Kidney epithelial cell (primary cell): ENCODE measurements at regions not wholly inside any gene's neighbourhood (a gene's known extent, or its start where the extent isn't known, plus 50 kb on each side); places are given as distances from the start of the nearest gene placed in this dataset.

Experiments
- DNase-seq: peaks from one replicate; pipeline ENCODE4 v3.0.0-alpha.2; 2010; ENCODE audit warnings: low read depth
- H3K27me3 ChIP-seq: 2 replicates; pipeline ENCODE4 v1.6.0; 2011; ENCODE audit warnings: low read length; ENCODE audit not compliant: control insufficient read depth, insufficient read depth
- H3K36me3 ChIP-seq: 2 replicates; pipeline ENCODE4 v1.5.1; 2011; ENCODE audit warnings: low read length; ENCODE audit not compliant: control insufficient read depth, insufficient read depth
- H3K4me3 ChIP-seq: 2 replicates; pipeline ENCODE4 v1.5.1; 2011; ENCODE audit warnings: low read depth, mild to moderate bottlenecking, control low read depth, low read length
- CTCF ChIP-seq: IDR thresholded peaks from 2 replicates; pipeline ENCODE4 v1.5.1; 2011; ENCODE audit warnings: mild to moderate bottlenecking, moderate library complexity, low read length, control low read depth, inconsistent platforms; ENCODE audit not compliant: insufficient read depth, poor library complexity, severe bottlenecking

GRCh38 chr2:16244153-16244965, 304.0 kb downstream of the MYCN start:
- Histone ChIP-seq H3K36me3 (no peaks in the 10 kb centered on the region), H3K4me3 (no peak overlapping the region), H3K27me3 (no peaks in the 10 kb centered on the region)
- TF ChIP-seq CTCF: no peak
- DNase-seq: no peak

GRCh38 chr2:16243411-16243996, 303.2 kb downstream of the MYCN start:
- TF ChIP-seq CTCF: no peak
- Histone ChIP-seq H3K27me3 (no peaks in the 10 kb centered on the region), H3K36me3 (no peaks in the 10 kb centered on the region), H3K4me3 (no peak overlapping the region)
- DNase-seq: no peak

- H3K36me3 ChIP-seq: no peaks in the 10 kb centered on the region
- DNase-seq: no peak
- no peak for TF ChIP-seq CTCF
- H3K27me3 ChIP-seq: no peaks in the 10 kb centered on the region
- no peak overlapping the region for H3K4me3 ChIP-seq
These were observed 302.6 kb downstream of the MYCN start for GRCh38 chr2:16242906-16243305.

GRCh38 chr2:16241166-16242160, 301.1 kb downstream of the MYCN start:
- Histone ChIP-seq H3K4me3 (no peak overlapping the region), H3K36me3 (no peaks in the 10 kb centered on the region), H3K27me3 (no peaks in the 10 kb centered on the region)
- DNase-seq: no peak
- TF ChIP-seq CTCF: no peak

- no peak overlapping the region for H3K4me3 ChIP-seq
- TF ChIP-seq CTCF: no peak
- no peaks in the 10 kb centered on the region for H3K27me3 ChIP-seq
- H3K36me3 ChIP-seq: no peaks in the 10 kb centered on the region
- DNase-seq: no peak
These were observed 300.1 kb downstream of the MYCN start for GRCh38 chr2:16240402-16240801.
